SU-DHL-6 (cell line): ENCODE measurements at regions not wholly inside any gene's neighbourhood (a gene's known extent, or its start where the extent isn't known, plus 50 kb on each side); places are given as distances from the start of the nearest gene placed in this dataset.

Source experiments
- CTCF ChIP-seq: fragments of 200-600 bp; sonication (generic); IDR thresholded peaks from one replicate; pipeline ENCODE4 v1.5.1; 2017; ENCODE audit warnings: antibody characterized with exemption, mild to moderate bottlenecking, low read length, moderate library complexity; ENCODE audit not compliant: insufficient read depth, poor library complexity, severe bottlenecking
- EZH2phosphoT487 ChIP-seq: fragments of 200-600 bp; sonication (generic), shearing (Covaris generic); conservative IDR thresholded peaks from 2 replicates; pipeline ENCODE4 v1.6.1; 2018; ENCODE audit warnings: mild to moderate bottlenecking, antibody characterized with exemption, low read length, moderate library complexity, mixed read lengths

GRCh38 chr15:93317772-93318171 lies 228.8 kb upstream of the RGMA start:
- no peak for TF ChIP-seq CTCF
- no peak for TF ChIP-seq EZH2phosphoT487
